MV-4-11 (cell line): ENCODE measurements at regions not wholly inside any gene's neighbourhood (a gene's known extent, or its start where the extent isn't known, plus 50 kb on each side); places are given as distances from the start of the nearest gene placed in this dataset.

Experiments
- DNase-seq: peaks from one replicate; lab custom pipeline; 2025; lab: John Stamatoyannopoulos, UW

GRCh38 chr11:122062763-122063162 lies 53.3 kb downstream of the BLID start:
- no peak for DNase-seq

- no peak for DNase-seq
Observed at GRCh38 chr11:122059565-122059964, 56.5 kb downstream of the BLID start.

- no peak for DNase-seq
Observed at GRCh38 chr11:122050021-122050690, 65.9 kb downstream of the BLID start.

DNA sequence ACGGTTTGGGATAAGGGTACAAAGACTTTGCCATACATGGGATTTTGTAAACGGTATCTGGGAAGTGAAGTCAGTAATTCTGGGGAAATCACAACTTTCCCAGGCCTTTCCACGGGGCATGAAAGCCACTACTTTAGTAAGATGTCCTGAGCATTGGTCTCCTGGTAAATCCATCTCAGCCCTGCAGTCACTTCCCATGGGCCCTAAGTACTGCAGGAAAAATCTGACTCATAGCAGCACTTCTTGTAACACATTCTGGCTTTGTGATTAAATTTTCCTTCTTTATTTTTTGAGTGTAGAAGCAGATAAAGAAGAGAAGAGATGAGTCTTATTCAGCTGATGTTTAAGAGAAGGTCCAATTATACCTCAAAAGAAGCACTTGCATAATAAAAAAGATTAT lies 67.6 kb downstream of the BLID start:
- no peak for DNase-seq

DNA sequence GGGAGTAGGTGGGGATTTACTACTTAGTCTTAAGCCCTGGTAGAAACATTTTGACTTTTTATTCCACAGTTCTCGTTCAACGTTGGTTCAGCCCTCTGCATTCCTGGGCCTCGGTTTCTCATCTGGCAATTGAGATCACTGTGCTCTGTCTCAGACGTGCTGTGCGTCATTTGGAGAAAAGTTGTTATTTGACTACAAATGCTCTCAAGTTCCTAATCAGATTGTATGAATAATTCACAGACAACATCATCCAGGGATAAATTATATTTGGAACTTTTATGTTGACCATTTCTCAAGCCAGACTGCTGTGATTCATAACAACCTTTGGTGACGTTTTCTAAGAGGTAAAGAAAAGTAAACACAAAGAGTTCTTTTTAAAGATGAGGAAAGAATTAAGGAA lies 69.2 kb downstream of the BLID start:
- DNase-seq = no peak

DNA sequence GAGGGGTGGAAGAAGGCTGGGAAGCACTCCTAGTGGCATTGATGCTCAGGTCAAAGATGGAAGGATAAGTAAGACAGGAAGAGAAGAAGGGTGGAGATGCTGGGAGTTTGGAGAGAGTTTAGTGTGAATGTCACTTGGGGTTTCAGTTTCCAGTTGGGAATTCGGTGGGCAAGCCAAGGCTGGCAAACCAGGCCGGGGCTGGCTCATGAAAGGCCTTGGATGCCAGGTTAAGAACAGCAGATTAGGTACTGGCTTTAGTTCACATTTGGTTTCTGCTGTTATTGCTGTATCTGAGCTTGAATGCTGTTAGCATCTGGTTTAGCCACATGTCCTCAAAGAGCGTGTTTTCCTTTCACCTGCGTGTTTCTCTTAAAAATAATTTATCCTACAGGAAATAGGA lies 69.6 kb downstream of the BLID start:
- no peak for DNase-seq

DNA sequence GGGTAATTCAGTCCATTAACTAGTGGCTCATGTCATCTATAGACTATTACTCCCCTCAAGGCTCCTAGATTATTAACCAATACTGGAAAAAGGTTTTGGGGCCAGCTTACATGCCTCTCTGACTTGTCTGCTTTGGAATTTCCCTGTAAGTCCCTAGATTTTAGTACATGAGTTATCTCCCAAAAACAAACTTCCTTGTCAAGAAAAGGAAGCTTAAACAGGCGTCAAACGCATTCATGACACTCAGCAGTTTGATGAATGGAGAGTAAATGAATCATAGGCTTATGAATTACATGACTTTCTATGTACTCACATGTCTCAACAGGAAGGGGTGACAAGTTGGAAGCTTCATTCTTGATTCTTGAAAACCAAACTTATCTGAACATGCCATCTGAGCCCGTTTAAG lies 70.8 kb downstream of the BLID start:
- DNase-seq = no peak

- no peak for DNase-seq
Observed at GRCh38 chr11:122044086-122044485, 71.9 kb downstream of the BLID start.

GRCh38 chr11:122042981-122043380 lies 73.0 kb downstream of the BLID start:
- no peak for DNase-seq

- no peak for DNase-seq
Observed at GRCh38 chr11:122040464-122040863, 75.6 kb downstream of the BLID start.

DNA sequence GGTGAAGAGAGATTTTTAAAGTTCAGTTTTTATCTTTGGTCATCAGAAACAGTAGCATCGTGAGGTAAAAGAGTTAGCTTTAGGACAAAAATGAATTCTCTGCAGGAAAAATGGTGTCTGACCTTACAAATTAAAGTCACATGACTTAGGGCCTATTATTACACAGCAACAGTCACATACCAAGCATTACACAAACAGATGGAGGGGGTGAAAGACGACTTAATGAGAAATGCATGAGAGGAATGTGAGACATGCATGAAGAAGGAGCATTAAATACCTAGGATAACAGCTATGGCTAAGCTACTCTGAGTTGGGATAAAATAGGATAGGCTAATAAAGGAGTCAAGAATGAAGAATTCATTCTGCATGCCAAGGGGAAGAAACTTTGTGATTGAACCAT lies 77.5 kb downstream of the BLID start:
- DNase-seq = no peak

DNA sequence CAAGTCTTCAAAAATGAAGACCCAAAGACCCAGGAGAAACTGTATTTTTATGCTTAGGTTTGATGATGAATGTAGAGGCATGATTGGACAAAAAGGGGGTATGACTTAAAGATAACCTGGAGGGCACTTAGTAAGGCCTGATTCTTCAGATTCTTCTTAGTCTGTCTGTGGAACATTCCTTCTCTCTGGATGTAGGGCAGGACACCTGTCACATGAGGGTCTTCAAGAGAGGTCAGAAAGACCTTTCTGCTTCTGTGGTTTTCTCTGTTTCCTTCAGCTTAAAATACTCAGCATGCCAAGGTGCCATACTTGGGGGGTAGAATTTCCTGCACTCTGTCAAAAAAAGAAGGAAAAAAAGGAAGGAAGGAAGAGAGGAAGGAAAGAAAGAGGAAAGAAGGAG lies 78.1 kb downstream of the BLID start:
- no peak for DNase-seq

GRCh38 chr11:122036493-122036892 lies 79.5 kb downstream of the BLID start:
- DNase-seq = no peak

DNA sequence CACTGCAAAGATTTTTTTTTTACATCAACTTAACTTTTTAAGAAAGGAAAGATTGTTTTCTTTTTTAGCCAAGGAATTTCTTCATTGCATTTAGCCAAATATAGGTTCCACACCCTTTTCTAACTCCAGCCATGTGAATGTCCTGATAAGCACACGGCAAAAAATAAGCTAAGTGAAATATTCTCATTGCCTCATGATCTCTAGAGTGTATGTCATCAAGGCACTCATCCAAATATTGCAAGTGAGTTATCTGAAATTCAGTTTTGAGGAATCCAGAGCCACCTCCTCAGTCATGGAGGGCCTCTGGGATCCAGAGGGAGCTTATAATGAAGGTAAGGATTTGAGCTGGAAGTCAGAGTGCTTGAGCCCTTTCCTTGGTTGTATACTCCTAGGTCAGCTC lies 80.0 kb downstream of the BLID start:
- DNase-seq = no peak

GRCh38 chr11:122033631-122034030 lies 82.4 kb downstream of the BLID start:
- no peak for DNase-seq

- no peak for DNase-seq
Observed at GRCh38 chr11:122033193-122033592, 82.8 kb downstream of the BLID start.

- DNase-seq = no peak
Observed at GRCh38 chr11:122032317-122032716, 83.7 kb downstream of the BLID start.

GRCh38 chr11:122031813-122032212 lies 84.2 kb downstream of the BLID start:
- DNase-seq = no peak

DNA sequence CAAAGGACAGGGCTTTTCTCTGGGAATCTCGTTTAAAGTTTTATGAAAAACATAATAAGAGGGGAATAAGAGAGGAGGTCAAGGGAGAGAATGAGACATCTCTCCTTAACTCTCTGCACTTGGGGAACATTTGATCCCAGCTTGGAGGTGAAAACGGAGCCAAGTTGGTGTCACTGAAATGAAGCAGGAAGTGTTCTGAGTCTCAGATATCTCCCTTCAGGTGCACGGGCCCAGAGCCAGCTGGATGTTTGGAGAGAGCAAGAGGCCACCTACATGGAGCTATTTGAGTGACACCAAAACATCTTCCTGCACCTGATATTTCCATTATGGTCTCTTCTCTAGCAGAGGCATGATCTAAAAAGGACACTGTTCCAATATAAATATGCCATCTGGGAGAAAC lies 85.7 kb downstream of the BLID start:
- DNase-seq = no peak

- DNase-seq = no peak
Observed at GRCh38 chr11:122028545-122028944, 87.5 kb downstream of the BLID start.

GRCh38 chr11:122028036-122028435 lies 88.0 kb downstream of the BLID start:
- no peak for DNase-seq

GRCh38 chr11:122025757-122026156 lies 90.3 kb downstream of the BLID start:
- no peak for DNase-seq

DNA sequence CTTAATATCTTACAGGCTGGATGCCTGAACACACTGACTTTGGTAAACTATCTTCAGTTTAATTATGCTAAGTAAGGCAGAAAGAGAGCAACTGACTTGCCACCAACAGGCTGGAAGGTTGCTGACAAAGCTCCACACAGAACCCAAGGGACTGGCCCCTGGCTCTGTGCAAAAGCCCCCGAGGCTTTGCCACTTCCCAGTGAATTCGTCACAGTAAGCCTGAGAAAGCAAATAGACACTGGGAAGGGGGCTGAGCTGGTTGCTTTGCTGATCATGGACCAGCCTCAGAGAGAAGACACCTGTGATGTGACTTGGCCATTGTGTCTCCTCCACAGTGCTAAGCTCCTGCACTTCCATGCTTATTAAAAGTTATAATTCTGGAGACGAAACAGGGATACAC lies 91.7 kb downstream of the BLID start:
- no peak for DNase-seq

DNA sequence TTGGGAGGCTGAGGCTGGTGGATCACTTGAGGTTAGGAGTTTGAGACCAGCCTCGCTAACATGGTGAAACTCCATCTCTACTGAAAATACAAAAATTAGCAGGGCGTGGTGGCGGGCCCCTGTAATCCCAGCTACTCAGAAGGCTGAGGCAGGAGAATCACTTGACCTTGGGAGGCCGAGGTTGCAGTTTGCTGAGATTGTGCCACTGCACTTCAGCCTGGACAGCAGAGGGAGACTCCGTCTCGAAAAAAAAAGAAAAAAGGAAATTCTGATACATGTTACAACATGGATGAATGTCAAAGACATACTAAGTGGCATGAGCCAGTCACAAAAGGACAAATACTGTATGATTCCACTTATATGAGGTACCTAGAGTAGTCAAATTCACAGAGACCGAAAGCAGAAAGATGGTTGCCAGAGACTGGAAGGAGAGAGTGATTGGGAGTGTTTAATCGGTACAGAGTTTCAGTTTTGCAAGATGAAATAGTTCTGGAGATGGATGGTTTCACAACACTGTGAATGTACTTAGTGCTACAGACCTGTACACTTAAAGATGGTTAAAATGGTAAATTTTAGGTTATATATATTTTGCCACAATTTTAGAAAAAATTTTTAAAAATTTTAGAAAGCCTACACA lies 92.3 kb downstream of the BLID start:
- no peak for DNase-seq
